ENCODE measurements at regions not wholly inside any gene's neighbourhood (a gene's known extent, or its start where the extent isn't known, plus 50 kb on each side); places are given as distances from the start of the nearest gene placed in this dataset.

GRCh38 chr12:127064207-127064606, 1202.8 kb upstream of the TMEM132C start:
- no peak overlapping the region for H3K4me3 ChIP-seq (ENCODE audit: low read depth, low read length)
- TF ChIP-seq CTCF (IDR thresholded peaks at IDR 0.05; ENCODE audit: insufficient read depth, low read length, missing control alignments): no peak
- ChIA-PET CTCF (interaction anchor here (0.9 kb wide), 1 partner anchor 45 kb away, joined by 4 read pairs; no protein-coding TSS in a partner anchor), POLR2A (no interaction called here)
- no peak for DNase-seq (ENCODE audit: low read depth, low spot score)

DNA sequence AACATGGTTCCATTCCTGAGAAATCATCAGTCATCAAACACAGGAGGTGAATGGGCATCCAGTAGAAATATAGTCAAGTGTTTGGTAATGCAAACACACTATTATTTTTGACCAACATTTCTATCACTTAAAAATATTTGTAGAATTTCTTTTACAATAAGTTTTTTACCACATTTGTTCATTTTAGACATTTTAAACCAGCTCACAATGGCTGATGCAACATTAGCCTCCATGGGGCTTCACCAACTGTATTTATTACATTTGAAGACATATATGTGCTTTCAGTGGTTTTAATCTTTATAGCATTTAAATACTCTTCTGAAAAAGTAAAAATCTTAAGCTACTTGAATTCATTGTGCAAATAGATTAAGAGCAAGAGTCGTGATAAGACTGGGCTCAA, 1201.4 kb upstream of the TMEM132C start:
- no peak overlapping the region for H3K4me3 ChIP-seq (ENCODE audit: low read depth, low read length)
- POLR2A ChIA-PET: no interaction called here
- TF ChIP-seq CTCF (IDR thresholded peaks at IDR 0.05; ENCODE audit: insufficient read depth, low read length, missing control alignments): no peak
- CTCF ChIA-PET: interaction anchor here (1.1 to 1.8 kb wide), 4 partner anchors 8 to 38 kb away, joined by 3 to 4 read pairs (median 3); no protein-coding TSS in a partner anchor
- no peak for DNase-seq (ENCODE audit: low read depth, low spot score)

GRCh38 chr12:127070515-127071157, 1196.3 kb upstream of the TMEM132C start:
- no peak overlapping the region for H3K4me3 ChIP-seq (ENCODE audit: low read depth, low read length)
- TF ChIP-seq CTCF (IDR thresholded peaks at IDR 0.05; ENCODE audit: insufficient read depth, low read length, missing control alignments): no peak
- no peak for DNase-seq (ENCODE audit: low read depth, low spot score)
- ChIA-PET POLR2A (no interaction called here), CTCF (no interaction called here)

DNA sequence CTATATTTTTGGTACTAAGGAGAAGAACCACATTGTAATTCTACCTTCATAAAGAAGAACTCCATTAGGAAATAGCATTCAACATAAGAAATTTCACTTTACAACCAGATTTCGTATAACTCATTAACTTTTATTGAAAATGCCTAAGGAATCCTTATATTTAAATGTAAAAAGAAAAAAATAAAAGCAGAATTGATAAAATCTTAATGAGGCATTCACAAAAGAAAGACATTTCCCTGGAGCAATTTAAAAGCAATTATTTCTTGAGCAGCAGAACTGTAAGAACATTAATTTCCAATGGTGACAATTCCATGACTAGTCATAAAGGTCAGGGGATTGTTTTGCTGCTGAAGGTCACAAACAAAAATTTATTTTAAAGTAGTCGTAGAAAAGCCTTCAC, 1192.8 kb upstream of the TMEM132C start:
- H3K4me3 ChIP-seq (ENCODE audit: low read depth, low read length): no peak overlapping the region
- ChIA-PET CTCF (interaction anchor here (0.6 to 0.8 kb wide), 2 partner anchors 35 to 41 kb away, joined by 3 read pairs; no protein-coding TSS in a partner anchor), POLR2A (no interaction called here)
- TF ChIP-seq CTCF (IDR thresholded peaks at IDR 0.05; ENCODE audit: insufficient read depth, low read length, missing control alignments): no peak
- DNase-seq (ENCODE audit: low read depth, low spot score): no peak

GRCh38 chr12:127075981-127076380, 1191.0 kb upstream of the TMEM132C start:
- POLR2A ChIA-PET: no interaction called here
- H3K4me3 ChIP-seq (ENCODE audit: low read depth, low read length): no peak overlapping the region
- DNase-seq (ENCODE audit: low read depth, low spot score): no peak
- no peak for TF ChIP-seq CTCF (IDR thresholded peaks at IDR 0.05; ENCODE audit: insufficient read depth, low read length, missing control alignments)
- CTCF ChIA-PET: no interaction called here

GRCh38 chr12:127077262-127078045, 1189.5 kb upstream of the TMEM132C start:
- TF ChIP-seq CTCF (IDR thresholded peaks at IDR 0.05; ENCODE audit: insufficient read depth, low read length, missing control alignments): no peak
- no peak for DNase-seq (ENCODE audit: low read depth, low spot score)
- POLR2A ChIA-PET: no interaction called here
- CTCF ChIA-PET: interaction anchor here (1.0 kb wide), 1 partner anchor 216 kb away, joined by 3 read pairs; no protein-coding TSS in a partner anchor
- H3K4me3 ChIP-seq (ENCODE audit: low read depth, low read length): no peak overlapping the region
